ENCODE measurements at regions not wholly inside any gene's neighbourhood (a gene's known extent, or its start where the extent isn't known, plus 50 kb on each side); places are given as distances from the start of the nearest gene placed in this dataset.

GRCh38 chr18:60024857-60025256 lies 125.1 kb downstream of the PMAIP1 start:
- Histone ChIP-seq H3K9ac (ENCODE audit: insufficient read depth in 1 of 2, low read depth in 2 of 2, low read length in 2 of 2) (no peak overlapping the region), H3K9me1 (ENCODE audit: control insufficient read depth, insufficient read depth, low read length) (no peaks in the 10 kb centered on the region), H4K20me1 (replicated peaks; ENCODE audit: control insufficient read depth, insufficient read depth, low read length) (no peaks in the 10 kb centered on the region), H3K27me3 (ENCODE audit: control insufficient read depth in 2 of 2, insufficient read depth in 2 of 2, low read length in 2 of 2) (no peaks in the 10 kb centered on the region), H3K27ac (ENCODE audit: extremely low read depth, low read depth, low read length) (no peak overlapping the region), H3K9me3 (replicated peaks; ENCODE audit: control insufficient read depth, insufficient read depth, low read depth, low read length) (no peaks in the 10 kb centered on the region), H3K4me2 (ENCODE audit: insufficient read depth, low read length) (no peak overlapping the region), H3K36me3 (ENCODE audit: control insufficient read depth, insufficient read depth, low read length) (no peaks in the 10 kb centered on the region), H3K79me2 (ENCODE audit: control insufficient read depth, insufficient read depth, low read length) (no peaks in the 10 kb centered on the region), H2AFZ (ENCODE audit: low read depth, low read length) (no peak overlapping the region), H3K4me1 (replicated peaks in 1 of 2; ENCODE audit: control insufficient read depth in 2 of 2, insufficient read depth in 2 of 2, low read length in 2 of 2) (no peaks in the 10 kb centered on the region), H3K4me3 (no peak overlapping the region)
- in situ Hi-C loops (cut with MboI), result no loop called here
- TF ChIP-seq NCOA2 (IDR thresholded peaks at IDR 0.05; ENCODE audit: partially characterized antibody in 2 of 2) (no peak), FIP1L1 (IDR thresholded peaks at IDR 0.05; ENCODE audit: low read depth, low read length, poor library complexity, severe bottlenecking) (no peak), TFE3 (CRISPR knock-in tag; IDR thresholded peaks at IDR 0.05) (no peak)
- intact Hi-C loops (cut with micrococcal nuclease), result no loop called here
- ChIA-PET POLR2A (no interaction called here), CTCF (ENCODE audit: low intra/inter-chr PET ratio) (no interaction called here)
- FAIRE-seq (no peak), ATAC-seq (no peak), DNase-seq (ENCODE audit: extremely low read depth in 1 of 4, low spot score in 3 of 4) (no peak)
- BruUV-seq (replicated peaks), result no TSS peak

DNA sequence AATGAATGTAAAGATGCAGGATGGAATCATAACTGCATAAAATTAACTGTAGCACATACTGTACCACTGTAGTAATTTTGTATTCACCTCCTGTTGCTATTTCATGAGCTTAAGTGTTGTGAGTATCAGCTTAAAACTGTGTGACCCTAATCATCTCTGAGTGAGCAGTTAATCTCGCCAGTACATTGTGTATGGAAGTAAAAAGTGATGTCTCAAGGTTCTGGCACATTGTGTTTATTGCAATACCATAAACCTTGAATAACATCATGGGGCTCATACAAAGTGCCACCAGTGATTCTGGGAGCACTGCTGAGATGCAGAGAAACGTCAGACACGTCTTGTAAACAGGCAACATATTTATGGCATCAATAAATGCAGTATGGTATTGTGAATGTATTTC lies 124.5 kb downstream of the PMAIP1 start:
- Histone ChIP-seq H3K9me3 (replicated peaks; ENCODE audit: control insufficient read depth, insufficient read depth, low read depth, low read length) (no peaks in the 10 kb centered on the region), H3K4me3 (no peak overlapping the region), H3K36me3 (ENCODE audit: control insufficient read depth, insufficient read depth, low read length) (no peaks in the 10 kb centered on the region), H3K4me1 (replicated peaks in 1 of 2; ENCODE audit: control insufficient read depth in 2 of 2, insufficient read depth in 2 of 2, low read length in 2 of 2) (no peaks in the 10 kb centered on the region), H3K27me3 (ENCODE audit: control insufficient read depth in 2 of 2, insufficient read depth in 2 of 2, low read length in 2 of 2) (no peaks in the 10 kb centered on the region), H3K4me2 (ENCODE audit: insufficient read depth, low read length) (no peak overlapping the region), H4K20me1 (replicated peaks; ENCODE audit: control insufficient read depth, insufficient read depth, low read length) (no peaks in the 10 kb centered on the region), H3K27ac (ENCODE audit: extremely low read depth, low read depth, low read length) (no peak overlapping the region), H2AFZ (ENCODE audit: low read depth, low read length) (no peak overlapping the region), H3K79me2 (ENCODE audit: control insufficient read depth, insufficient read depth, low read length) (no peaks in the 10 kb centered on the region), H3K9ac (ENCODE audit: insufficient read depth in 1 of 2, low read depth in 2 of 2, low read length in 2 of 2) (no peak overlapping the region), H3K9me1 (ENCODE audit: control insufficient read depth, insufficient read depth, low read length) (no peaks in the 10 kb centered on the region)
- FAIRE-seq (no peak), ATAC-seq (no peak), DNase-seq (ENCODE audit: extremely low read depth in 1 of 4, low spot score in 3 of 4) (no peak)
- intact Hi-C loops (cut with micrococcal nuclease) (no loop called here), in situ Hi-C loops (cut with MboI) (no loop called here)
- BruUV-seq (replicated peaks), result no TSS peak
- POLR2A ChIA-PET, result no interaction called here
- CTCF ChIA-PET (ENCODE audit: low intra/inter-chr PET ratio), result no interaction called here
- 4% methylated on average over 3 of the region's 3 CpGs for WGBS (ENCODE audit: insufficient coverage, low coverage, missing lambda C conversion rate)
- no peak for TF ChIP-seq TFE3 (CRISPR knock-in tag; IDR thresholded peaks at IDR 0.05)
- TF ChIP-seq, protein P1, sequence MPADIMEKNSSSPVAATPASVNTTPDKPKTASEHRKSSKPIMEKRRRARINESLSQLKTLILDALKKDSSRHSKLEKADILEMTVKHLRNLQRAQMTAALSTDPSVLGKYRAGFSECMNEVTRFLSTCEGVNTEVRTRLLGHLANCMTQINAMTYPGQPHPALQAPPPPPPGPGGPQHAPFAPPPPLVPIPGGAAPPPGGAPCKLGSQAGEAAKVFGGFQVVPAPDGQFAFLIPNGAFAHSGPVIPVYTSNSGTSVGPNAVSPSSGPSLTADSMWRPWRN (IDR thresholded peaks at IDR 0.05; ENCODE audit: low read depth), result no peak
- TF ChIP-seq, protein P2, sequence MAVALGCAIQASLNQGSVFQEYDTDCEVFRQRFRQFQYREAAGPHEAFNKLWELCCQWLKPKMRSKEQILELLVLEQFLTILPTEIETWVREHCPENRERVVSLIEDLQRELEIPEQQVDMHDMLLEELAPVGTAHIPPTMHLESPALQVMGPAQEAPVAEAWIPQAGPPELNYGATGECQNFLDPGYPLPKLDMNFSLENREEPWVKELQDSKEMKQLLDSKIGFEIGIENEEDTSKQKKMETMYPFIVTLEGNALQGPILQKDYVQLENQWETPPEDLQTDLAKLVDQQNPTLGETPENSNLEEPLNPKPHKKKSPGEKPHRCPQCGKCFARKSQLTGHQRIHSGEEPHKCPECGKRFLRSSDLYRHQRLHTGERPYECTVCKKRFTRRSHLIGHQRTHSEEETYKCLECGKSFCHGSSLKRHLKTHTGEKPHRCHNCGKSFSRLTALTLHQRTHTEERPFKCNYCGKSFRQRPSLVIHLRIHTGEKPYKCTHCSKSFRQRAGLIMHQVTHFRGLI (CRISPR knock-in tag; IDR thresholded peaks at IDR 0.05), result no peak
- no peak for TF ChIP-seq ATF4 (CRISPR knock-in tag; IDR thresholded peaks at IDR 0.05)
- TF ChIP-seq CGGBP1 (CRISPR knock-in tag; IDR thresholded peaks at IDR 0.05), result no peak
- TF ChIP-seq ARID1B (IDR thresholded peaks at IDR 0.05), result no peak
- no peak for TF ChIP-seq EWSR1 (IDR thresholded peaks at IDR 0.05; ENCODE audit: borderline replicate concordance, low read depth, partially characterized antibody)

Data from K562 (cell line).